Activated CD4-positive, alpha-beta T cell treated with anti-CD3 and anti-CD28 coated beads, Interleukin-10, Interleukin-2, amounts not matched to agents 100 ng/mL and 50 ng/mL, durations not matched to agents 16 hours and 8 hours (primary cell): ENCODE measurements at regions not wholly inside any gene's neighbourhood (a gene's known extent, or its start where the extent isn't known, plus 50 kb on each side); places are given as distances from the start of the nearest gene placed in this dataset.
A peak's percentile ranks its signal among the peaks of the same experiment; 100 is the strongest.
"Not testable (repeated sequence)": the region's sequence is repeated elsewhere in the genome, so short reads cannot be mapped to it uniquely, and the experiment has no call there.

ENCODE experiments used
- DNase-seq: peaks from one replicate; pipeline ENCODE4 v3.0.0-alpha.2; 2020

DNA sequence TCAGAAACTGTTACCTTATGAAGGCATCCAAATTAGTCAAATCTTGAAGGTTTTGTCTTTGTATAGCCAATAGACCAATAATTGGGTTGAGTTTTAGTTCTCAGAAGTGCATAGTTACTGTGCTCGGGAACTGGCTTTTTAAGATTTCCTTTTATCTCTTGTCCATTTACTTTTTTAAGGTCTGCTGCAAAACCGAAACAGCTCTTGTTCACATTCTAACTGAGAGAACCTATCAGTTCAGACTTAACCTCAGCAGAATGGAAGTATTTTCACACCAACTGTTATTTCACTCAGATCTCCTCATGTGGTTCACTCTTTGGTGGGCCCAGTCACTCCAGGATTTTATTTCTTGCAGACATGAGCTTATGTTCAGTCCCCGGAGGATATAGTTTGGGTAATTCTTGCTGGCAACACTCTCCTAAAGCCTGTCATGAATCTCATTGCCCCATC lies 55.5 kb downstream of the TPBG start:
- no peak for DNase-seq

- no peak for DNase-seq
Measured at GRCh38 chr6:82419859-82420258, 56.2 kb downstream of the TPBG start.

DNA sequence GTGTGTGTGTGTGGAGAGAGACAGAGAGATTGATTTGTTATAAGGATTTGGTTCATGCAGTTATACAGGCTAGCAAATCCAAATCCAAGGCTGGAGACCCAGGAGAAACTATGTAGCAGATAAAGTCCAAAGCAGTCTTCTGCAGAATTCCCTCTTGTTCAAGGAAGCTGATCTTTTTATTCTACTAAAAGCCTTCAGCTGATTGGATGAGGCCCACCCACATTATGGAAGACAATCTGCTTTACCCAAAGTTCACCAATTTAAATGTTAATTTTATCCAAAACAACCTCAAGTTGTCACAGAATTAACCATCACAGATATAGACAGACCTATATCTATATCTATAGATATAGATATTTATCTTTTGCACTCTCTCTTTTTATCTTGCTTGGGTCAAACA lies 67.0 kb downstream of the TPBG start:
- no peak for DNase-seq

- no peak for DNase-seq
Measured at GRCh38 chr6:82436740-82437139, 73.1 kb downstream of the TPBG start.

DNA sequence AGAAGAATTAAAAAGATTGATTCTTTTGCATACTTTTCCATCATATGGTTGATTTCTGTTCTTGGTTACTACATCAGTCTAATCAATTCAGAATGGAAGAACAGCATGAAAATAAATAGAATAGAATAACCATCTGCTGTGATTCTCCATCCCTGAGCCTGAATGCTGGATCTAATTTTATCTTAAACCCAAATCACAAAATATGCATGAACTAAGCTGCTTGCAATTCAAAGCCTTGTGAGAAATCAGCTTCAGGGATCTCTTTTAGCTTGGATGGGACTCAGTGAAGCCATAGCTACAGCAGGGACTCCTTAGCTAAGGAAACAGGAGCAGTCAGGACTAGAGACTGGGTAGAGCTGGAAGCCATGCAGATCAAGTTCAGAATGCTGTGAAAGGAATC lies 74.1 kb downstream of the TPBG start:
- no peak for DNase-seq

DNA sequence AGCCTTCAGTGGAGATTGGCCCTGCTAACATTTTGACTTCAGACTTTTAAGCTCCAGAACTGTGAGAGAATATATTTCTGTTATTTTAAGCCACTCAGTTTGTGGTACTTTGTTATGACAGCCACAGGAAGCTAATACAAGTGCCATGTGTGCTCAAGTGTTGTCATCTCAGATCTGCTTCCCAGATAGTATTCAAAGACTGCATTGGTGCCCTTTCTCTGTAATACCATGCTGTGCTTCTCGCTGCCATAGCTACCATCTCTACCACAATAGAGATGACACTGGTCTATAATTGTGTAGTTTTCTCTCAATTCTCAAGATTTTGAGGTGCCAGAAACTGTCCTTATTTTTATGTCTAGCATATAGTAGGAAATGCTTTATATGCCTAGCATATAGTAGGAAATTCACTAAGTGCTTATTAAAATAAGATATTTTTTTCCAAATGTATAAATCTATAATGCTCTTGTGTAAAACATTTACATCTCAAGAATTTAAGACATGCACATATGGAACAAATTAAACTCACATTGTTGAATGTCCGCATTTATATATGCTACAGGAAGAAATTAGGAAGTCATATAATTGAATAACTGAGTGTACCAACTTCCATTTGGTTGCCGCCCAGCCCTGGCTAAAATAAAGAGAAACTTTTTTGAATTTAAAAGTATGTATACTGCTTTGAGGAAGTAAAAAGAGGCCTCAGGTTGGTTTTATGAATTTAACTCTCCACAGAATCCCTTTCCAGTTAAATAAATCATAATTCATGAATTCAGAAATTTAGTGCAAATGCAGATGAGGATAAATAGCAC lies 77.6 kb downstream of the TPBG start:
- no peak for DNase-seq

GRCh38 chr6:82442061-82442719 lies 78.6 kb downstream of the TPBG start:
- no peak for DNase-seq

DNA sequence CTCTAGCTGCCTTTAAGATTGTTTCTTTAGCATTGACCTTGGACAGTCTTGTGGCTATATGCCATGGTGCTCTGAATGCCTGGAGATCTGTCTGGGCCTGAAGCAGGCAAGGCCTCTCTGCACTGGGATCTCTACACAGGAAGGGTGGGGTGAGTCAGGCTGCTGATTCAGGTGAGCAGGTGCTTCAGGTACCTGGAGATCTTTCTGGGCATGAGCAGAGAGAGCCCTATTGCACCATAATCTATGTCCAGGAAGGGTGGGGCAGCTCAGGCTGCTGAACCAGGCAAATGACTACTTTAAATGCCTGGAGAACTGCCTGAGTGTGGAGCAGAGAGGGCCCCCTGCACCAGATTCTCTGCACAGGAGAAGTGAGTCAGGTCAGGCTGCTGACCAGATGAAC lies 94.5 kb downstream of the TPBG start:
- no peak for DNase-seq

DNA sequence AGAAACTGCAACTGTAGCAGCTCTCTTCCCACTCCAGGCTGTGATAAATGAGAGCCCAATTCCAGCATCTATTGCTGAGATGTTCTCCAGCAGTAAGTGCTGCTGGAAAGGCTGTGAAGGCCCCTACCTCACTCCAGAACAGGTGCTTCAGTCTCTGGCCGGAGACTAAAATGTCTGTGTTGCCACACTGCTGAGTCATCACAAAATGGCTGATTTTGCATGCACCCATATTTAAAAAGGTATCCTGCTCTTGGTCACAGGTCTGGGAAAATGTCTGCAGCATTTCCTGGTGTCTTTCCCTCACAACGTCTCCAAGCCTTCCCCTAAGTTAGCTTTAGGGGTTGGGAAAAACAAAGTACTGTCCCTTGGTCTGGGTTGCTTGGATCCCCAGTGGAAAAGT lies 95.1 kb downstream of the TPBG start:
- DNase-seq: no peak

DNA sequence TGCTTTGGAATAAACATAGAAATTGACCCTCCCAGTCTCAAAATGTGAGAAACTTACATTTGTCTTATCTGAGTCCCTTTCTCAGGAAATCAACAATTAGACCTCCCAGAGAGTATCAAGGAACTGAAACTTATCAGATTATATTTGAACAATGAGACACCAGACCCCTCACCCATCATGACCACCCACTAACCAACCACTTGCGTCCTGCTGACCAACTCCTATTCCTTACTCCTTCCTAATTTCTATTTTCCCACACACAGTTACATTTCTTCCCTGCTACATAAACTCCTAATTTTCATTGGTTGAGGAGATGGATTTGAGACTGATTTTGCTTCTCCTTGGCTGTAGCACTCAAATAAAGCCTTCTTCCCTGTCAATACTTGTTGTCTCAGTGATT lies 97.9 kb downstream of the TPBG start:
- no peak for DNase-seq

GRCh38 chr6:82467338-82467737 lies 103.7 kb downstream of the TPBG start:
- no peak for DNase-seq

DNA sequence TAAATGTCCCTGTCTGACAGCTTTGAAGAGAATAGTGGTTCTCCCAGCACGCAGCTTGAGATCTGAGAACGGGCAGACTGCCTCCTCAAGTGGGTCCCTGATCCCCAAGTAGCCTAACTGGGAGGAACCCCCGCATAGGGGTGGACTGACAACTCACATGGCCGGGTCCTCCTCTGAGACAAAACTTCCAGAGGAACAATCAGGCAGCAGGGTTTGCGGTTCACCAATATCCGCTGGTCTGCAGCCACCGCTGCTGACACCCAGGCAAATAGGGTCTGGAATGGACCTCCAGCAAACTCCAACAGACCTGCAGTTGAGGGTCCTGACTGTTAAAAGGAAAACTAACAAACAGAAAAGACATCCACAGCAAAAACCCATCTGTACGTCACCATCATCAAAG lies 106.5 kb downstream of the TPBG start:
- not testable (repeated sequence) for DNase-seq

DNA sequence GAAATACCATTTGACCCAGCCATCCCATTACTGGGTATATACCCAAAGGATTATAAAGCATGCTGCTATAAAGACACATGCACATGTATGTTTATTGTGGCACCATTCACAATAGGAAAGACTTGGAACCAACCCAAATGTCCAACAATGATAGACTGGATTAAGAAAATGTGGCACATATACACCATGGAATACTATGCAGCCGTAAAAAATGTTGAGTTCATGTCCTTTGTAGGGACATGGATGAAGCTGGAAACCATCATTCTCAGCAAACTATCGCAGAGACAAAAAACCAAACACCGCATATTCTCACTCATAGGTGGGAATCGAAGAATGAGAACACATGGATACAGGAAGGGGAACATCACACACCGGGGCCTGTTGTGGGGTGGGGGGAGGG lies 111.5 kb downstream of the TPBG start:
- not testable (repeated sequence) for DNase-seq

- DNase-seq: no peak
Measured at GRCh38 chr6:82484001-82484400, 120.4 kb downstream of the TPBG start.

GRCh38 chr6:82484737-82485626 lies 121.4 kb downstream of the TPBG start:
- DNase-seq: no peak

DNA sequence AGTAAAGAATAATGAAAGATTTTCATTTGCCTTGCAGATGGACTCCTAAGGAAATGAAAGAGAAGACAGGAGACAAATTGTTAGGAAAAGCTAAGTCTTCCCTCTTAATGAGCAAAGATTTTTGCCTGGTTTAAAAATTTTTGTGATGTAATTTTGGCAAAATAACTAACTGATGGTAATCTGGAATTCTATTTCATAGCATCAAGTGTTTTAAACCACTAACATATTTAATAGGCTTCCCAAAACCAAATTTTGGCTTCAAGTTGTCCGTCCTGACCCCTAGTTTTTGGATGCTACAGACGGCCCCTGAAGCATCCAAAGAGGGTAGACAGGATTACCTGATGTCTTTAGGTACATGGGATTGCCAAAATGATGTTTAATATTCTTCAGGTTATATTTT lies 124.3 kb downstream of the TPBG start:
- DNase-seq: no peak

DNA sequence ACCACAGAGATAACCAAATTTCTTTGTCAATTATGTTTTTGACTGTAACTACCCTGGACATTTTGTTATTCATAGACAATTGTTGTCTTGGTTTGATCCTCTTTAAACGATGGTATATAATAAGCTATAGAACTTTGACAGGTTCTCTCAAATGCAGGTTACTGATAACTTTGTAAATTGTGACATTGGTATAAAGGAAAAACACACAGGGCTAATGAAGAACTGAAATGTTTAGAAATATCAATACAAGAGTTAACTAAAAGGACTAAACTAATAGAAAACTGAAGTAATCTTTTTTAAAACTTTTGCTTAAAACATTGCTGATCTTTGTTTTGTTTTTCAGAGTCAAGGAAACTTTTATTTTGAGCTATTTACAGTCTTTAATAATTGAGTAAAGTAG lies 124.8 kb downstream of the TPBG start:
- no peak for DNase-seq

- DNase-seq: no peak
Measured at GRCh38 chr6:82492134-82492533, 128.5 kb downstream of the TPBG start.

DNA sequence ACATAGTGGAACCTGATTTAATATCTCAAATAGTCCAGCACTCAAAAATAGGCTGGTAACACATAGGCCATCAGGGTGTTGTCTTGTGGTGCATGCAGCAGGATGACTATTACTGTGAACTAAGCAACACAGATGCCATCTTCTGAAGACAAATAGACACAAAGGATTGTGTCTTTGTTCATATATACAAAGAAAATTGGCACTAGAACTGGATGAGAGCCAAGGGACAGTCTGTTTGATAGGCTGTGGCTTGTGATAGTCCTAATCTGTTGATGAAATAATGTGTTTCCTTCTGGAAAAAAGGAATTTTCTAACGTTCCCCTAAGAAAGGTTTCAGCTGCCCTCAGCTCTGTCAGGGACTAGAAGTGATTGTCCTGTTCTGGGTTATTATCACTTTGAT lies 129.8 kb downstream of the TPBG start:
- no peak for DNase-seq

- DNase-seq: no peak
Measured at GRCh38 chr6:82494367-82494766, 130.8 kb downstream of the TPBG start.

- not testable (repeated sequence) for DNase-seq
Measured at GRCh38 chr6:82501901-82502300, 138.3 kb downstream of the TPBG start.

GRCh38 chr6:82506526-82506925 lies 142.9 kb downstream of the TPBG start:
- DNase-seq: no peak

DNA sequence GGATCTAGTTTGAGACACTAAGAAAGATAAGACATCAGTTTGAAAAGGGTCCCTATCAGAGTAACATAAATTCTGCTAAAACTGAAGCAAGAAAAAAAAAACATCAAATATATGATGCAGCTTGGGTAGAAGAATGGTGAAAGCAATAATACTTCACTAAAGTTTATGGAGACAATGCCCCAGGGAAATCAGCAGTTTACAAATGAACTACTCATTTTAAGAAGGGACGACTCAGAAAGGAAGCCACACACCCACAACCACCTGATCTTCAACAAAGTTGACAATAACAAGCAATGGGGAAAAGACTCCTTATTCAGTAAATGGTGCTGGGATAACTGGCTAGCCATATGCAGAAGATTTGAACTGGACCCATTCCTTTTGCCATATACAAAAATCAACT lies 143.5 kb downstream of the TPBG start:
- DNase-seq: peak; percentile 5

GRCh38 chr6:82511546-82511945 lies 147.9 kb downstream of the TPBG start:
- DNase-seq: no peak
